Prostate gland (tissue), 2 donors: ENCODE measurements at regions not wholly inside any gene's neighbourhood (a gene's known extent, or its start where the extent isn't known, plus 50 kb on each side); places are given as distances from the start of the nearest gene placed in this dataset.

Source experiments
- CTCF ChIP-seq, 4 experiments: fragments of 200-600 bp in 2 of 4; fragments of 450-650 bp in 2 of 4; sonication (generic) in 2 of 4; IDR thresholded peaks; 1 replicate in 3 of 4; 2 replicates in 1 of 4; pipeline ENCODE4 v1.5.1; 2016 to 2019; ENCODE audit warnings: antibody characterized with exemption in 4 of 4, mild to moderate bottlenecking in 2 of 4, moderate library complexity in 2 of 4
- POLR2A ChIP-seq: fragments of 450-650 bp; IDR thresholded peaks from one replicate; pipeline ENCODE4 v1.6.1; 2016; ENCODE audit warnings: antibody characterized with exemption, mild to moderate bottlenecking
- POLR2AphosphoS5 ChIP-seq: sonication (generic); formaldehyde crosslinking; IDR thresholded peaks from one replicate; pipeline ENCODE4 v1.6.1; 2017; ENCODE audit warnings: antibody characterized with exemption

GRCh38 chr1:38476850-38477178 is 382.8 kb downstream of the RRAGC start:
- no peak for TF ChIP-seq CTCF (IDR thresholded peaks at IDR 0.05)
- TF ChIP-seq POLR2AphosphoS5, result no peak
- no peak for TF ChIP-seq POLR2A
